Kidney (tissue), 13 donors: ENCODE measurements at regions not wholly inside any gene's neighbourhood (a gene's known extent, or its start where the extent isn't known, plus 50 kb on each side); places are given as distances from the start of the nearest gene placed in this dataset.

Experiments used
- DNase-seq, 5 donors: peaks; one replicate each; pipeline ENCODE4 v3.0.0-alpha.2; 2013 to 2020
- FAIRE-seq: peaks from 2 replicates; lab custom pipeline; 2012; peaks lifted over from hg19 to GRCh38; lab: Jason Lieb, UNC
- H3K27ac ChIP-seq, 2 donors: one replicate each; pipeline ENCODE4 v1.7.0; 2013; ENCODE audit warnings: low read depth in 2 of 2, low read length in 2 of 2, inconsistent platforms in 1 of 2
- H3K27me3 ChIP-seq: one replicate; pipeline ENCODE4 v1.7.1; 2013; ENCODE audit warnings: low read length, inconsistent platforms; ENCODE audit not compliant: control insufficient read depth, insufficient read depth
- H3K36me3 ChIP-seq, 3 donors: one replicate each; pipeline versions ENCODE4 v1.7.0 to v1.7.1; 2013; ENCODE audit warnings: low read length in 3 of 3, control low read depth in 1 of 3, inconsistent platforms in 1 of 3; ENCODE audit not compliant: insufficient read depth in 3 of 3, control insufficient read depth in 2 of 3
- H3K4me1 ChIP-seq, 3 donors: one replicate each; pipeline versions ENCODE4 v1.7.0 to v1.7.1; 2013; ENCODE audit warnings: low read length in 3 of 3, inconsistent platforms in 1 of 3, low read depth in 1 of 3; ENCODE audit not compliant: control insufficient read depth in 2 of 3, insufficient read depth in 2 of 3
- H3K4me3 ChIP-seq, 3 donors: one replicate each; pipeline versions ENCODE4 v1.7.0 to v1.8.1; 2013; ENCODE audit warnings: low read length in 3 of 3, control low read depth in 1 of 3, inconsistent platforms in 1 of 3
- H3K9ac ChIP-seq, 3 donors: one replicate each; pipeline versions ENCODE4 v1.7.0 to v1.7.1; 2013; ENCODE audit warnings: low read length in 3 of 3, control low read depth in 1 of 3, inconsistent platforms in 1 of 3
- H3K9me3 ChIP-seq, 3 donors: one replicate each; pipeline versions ENCODE4 v1.7.0 to v1.7.1; 2013; ENCODE audit warnings: low read length in 3 of 3, control low read depth in 1 of 3, inconsistent platforms in 1 of 3; ENCODE audit not compliant: control insufficient read depth in 2 of 3, insufficient read depth in 1 of 3
- CTCF ChIP-seq: IDR thresholded peaks from 3 replicates; pipeline ENCODE4 v1.5.1; 2012; ENCODE audit warnings: mild to moderate bottlenecking, moderate library complexity, borderline replicate concordance; ENCODE audit not compliant: insufficient read depth; ENCODE audit errors: extremely low read depth
- intact Hi-C: fragments of 100-400 bp; cut with DNase I; formaldehyde crosslinking; loops from one replicate; pipeline ENCODE4 v1.11.1; 2022
- donor health status: control.
- donor health status: control.
- donor health status: control.
- donor health status: control.
- donor health status: control.
- donor health status: DM: yes; HTN: yes; CAD: no.
- donor health status: Normal renal cell carcinoma (clear cell type).

GRCh38 chr20:24147479-24147878, 158.9 kb upstream of the GGTLC1 start:
- no peak overlapping the region for H3K4me3 ChIP-seq
- no peak for DNase-seq
- intact Hi-C loops, result no loop called here
- TF ChIP-seq CTCF, result no peak
- peaks cover 0 to 3% (median 0%) of the 10 kb centered on the region in 3 donors for H3K4me1 ChIP-seq
- FAIRE-seq, result no peak
- H3K27ac ChIP-seq, result no peak overlapping the region
- H3K9me3 ChIP-seq, result no peaks in the 10 kb centered on the region
- H3K9ac ChIP-seq, result no peak overlapping the region
- no peaks in the 10 kb centered on the region for H3K36me3 ChIP-seq
- H3K27me3 ChIP-seq, result no peaks in the 10 kb centered on the region

- FAIRE-seq, result no peak
- H3K4me3 ChIP-seq, result no peak overlapping the region
- no peak overlapping the region for H3K27ac ChIP-seq
- no peaks in the 10 kb centered on the region for H3K27me3 ChIP-seq
- peaks cover 0 to 4% (median 0%) of the 10 kb centered on the region in 3 donors for H3K9me3 ChIP-seq
- intact Hi-C loops, result no loop called here
- no peaks in the 10 kb centered on the region for H3K36me3 ChIP-seq
- no peak overlapping the region for H3K9ac ChIP-seq
- peaks cover 0 to 3% (median 0%) of the 10 kb centered on the region in 3 donors for H3K4me1 ChIP-seq
- DNase-seq, result no peak
- TF ChIP-seq CTCF, result no peak
Measured at GRCh38 chr20:24146231-24146634, 157.7 kb upstream of the GGTLC1 start.

DNA sequence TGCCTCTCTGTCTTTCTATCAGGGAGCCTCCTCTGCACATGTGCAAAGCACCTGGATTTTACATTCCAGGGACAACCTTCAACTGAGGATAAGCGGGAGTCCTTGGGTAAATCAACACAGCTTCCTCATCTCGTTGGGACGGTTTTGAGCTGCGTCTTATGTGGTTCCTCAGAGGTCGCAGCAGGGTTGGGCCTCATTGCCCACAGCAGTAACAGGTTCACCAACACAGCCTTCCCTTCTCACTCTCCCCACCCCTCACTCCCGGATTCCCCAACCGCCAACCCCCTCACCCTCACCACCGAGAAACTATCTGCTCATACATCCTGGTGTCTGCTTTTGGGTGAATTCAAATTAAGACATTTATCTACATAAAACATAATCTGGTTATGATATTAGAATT, 155.8 kb upstream of the GGTLC1 start:
- no peak for TF ChIP-seq CTCF
- no peak for DNase-seq
- Histone ChIP-seq H3K27me3 (no peaks in the 10 kb centered on the region), H3K9me3 (peaks cover 0 to 5% (median 0%) of the 10 kb centered on the region in 3 donors), H3K27ac (no peak overlapping the region), H3K4me3 (no peak overlapping the region), H3K9ac (no peak overlapping the region), H3K36me3 (no peaks in the 10 kb centered on the region), H3K4me1 (no peaks in the 10 kb centered on the region)
- intact Hi-C loops, result no loop called here
- FAIRE-seq, result no peak

GRCh38 chr20:24141111-24141510, 152.5 kb upstream of the GGTLC1 start:
- Histone ChIP-seq H3K4me3 (no peak overlapping the region), H3K9me3 (peaks cover 0 to 5% (median 0%) of the 10 kb centered on the region in 3 donors), H3K36me3 (no peaks in the 10 kb centered on the region), H3K27ac (no peak overlapping the region), H3K9ac (no peak overlapping the region), H3K27me3 (no peaks in the 10 kb centered on the region), H3K4me1 (no peaks in the 10 kb centered on the region)
- FAIRE-seq (no peak), DNase-seq (no peak)
- TF ChIP-seq CTCF, result no peak
- intact Hi-C loops, result no loop called here
